SK-N-MC (cell line): ENCODE measurements at regions not wholly inside any gene's neighbourhood (a gene's known extent, or its start where the extent isn't known, plus 50 kb on each side); places are given as distances from the start of the nearest gene placed in this dataset.
A peak's percentile ranks its signal among the peaks of the same experiment; 100 is the strongest.

Source experiments
- EZH2 ChIP-seq: fragments of 200-600 bp; sonication (generic); IDR thresholded peaks from one replicate; pipeline ENCODE4 v1.6.1; 2017; ENCODE audit warnings: antibody characterized with exemption
- POLR2AphosphoS5 ChIP-seq: IDR thresholded peaks from 2 replicates; pipeline ENCODE4 v1.6.1; 2012; ENCODE audit warnings: mild to moderate bottlenecking, low read depth, low read length, borderline replicate concordance

DNA sequence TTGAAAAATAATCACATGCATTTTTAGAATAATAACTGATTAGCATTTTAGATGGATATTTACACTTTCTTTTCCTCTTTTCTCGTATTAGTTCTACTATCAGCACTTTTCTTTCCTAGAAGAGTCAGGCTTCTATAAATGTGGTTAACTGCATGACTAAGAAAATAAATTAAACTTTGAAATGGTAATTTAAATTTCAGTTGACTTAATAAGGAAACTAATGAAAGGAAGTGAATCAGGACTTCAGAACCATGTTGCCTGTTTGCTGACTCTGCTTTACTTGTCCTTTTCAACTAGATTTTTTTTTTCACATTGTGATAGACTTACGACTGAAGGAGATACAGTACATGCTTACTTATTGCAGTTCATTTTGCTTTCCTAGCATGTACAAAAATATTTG, 1258.2 kb upstream of the EYS start:
- TF ChIP-seq EZH2, result no peak
- peak; percentile 19; the same call in 1 of the 2 replicates for TF ChIP-seq POLR2AphosphoS5
